HEK293 (cell line): ENCODE measurements at regions not wholly inside any gene's neighbourhood (a gene's known extent, or its start where the extent isn't known, plus 50 kb on each side); places are given as distances from the start of the nearest gene placed in this dataset.

Source experiments
- CTCF ChIA-PET: fragments of 350-600 bp; formaldehyde crosslinking; extraction: SDS; loops from one replicate; lab custom pipeline; 2021; ENCODE audit warnings: antibody characterized with exemption; lab: Yijun Ruan, JAX
- POLR2A ChIA-PET: fragments of 300-600 bp; formaldehyde crosslinking; extraction: SDS; loops from one replicate; lab custom pipeline; 2020; ENCODE audit warnings: antibody characterized with exemption, inconsistent platforms; lab: Yijun Ruan, JAX
- H3K27ac ChIP-seq: fragments of 200-500 bp; sonication (Bioruptor generic); 2 replicates; pipeline ENCODE4 v1.5.1; 2014; ENCODE audit warnings: low read depth, low read length, control low read depth, inconsistent platforms; ENCODE audit errors: extremely low read depth
- H3K36me3 ChIP-seq, 2 experiments: fragments of 200-500 bp in 1 of 2; sonication (Bioruptor generic) in 1 of 2; 1 replicate in 1 of 2; 2 replicates in 1 of 2; pipeline ENCODE4 v1.5.1; 2014 to 2017; ENCODE audit warnings: inconsistent platforms in 2 of 2, low read length in 2 of 2; ENCODE audit not compliant: control insufficient read depth in 2 of 2, insufficient read depth in 1 of 2
- H3K4me1 ChIP-seq: fragments of 200-500 bp; sonication (Bioruptor generic); 2 replicates; pipeline ENCODE4 v1.5.1; 2014; ENCODE audit warnings: mild to moderate bottlenecking, low read length, inconsistent platforms; ENCODE audit not compliant: control insufficient read depth, insufficient read depth
- H3K4me3 ChIP-seq: 2 replicates; pipeline ENCODE4 v1.5.1; 2011; ENCODE audit warnings: low read depth, mild to moderate bottlenecking, control low read depth, low read length, moderate library complexity
- H3K9me3 ChIP-seq: fragments of 200-500 bp; sonication (Bioruptor generic); 2 replicates; pipeline ENCODE4 v1.5.1; 2014; ENCODE audit warnings: low read depth, low read length, inconsistent platforms; ENCODE audit not compliant: control insufficient read depth, insufficient read depth
- GLIS2 ChIP-seq: fragments of 450-650 bp; formaldehyde crosslinking; IDR thresholded peaks from 2 replicates; pipeline ENCODE4 v1.5.1; 2016; ENCODE audit warnings: missing biosample characterization, missing genetic modification characterization
- IKZF3 ChIP-seq: fragments of 450-650 bp; IDR thresholded peaks from 2 replicates; pipeline ENCODE4 v1.5.0; 2018; ENCODE audit warnings: missing biosample characterization, mild to moderate bottlenecking, missing genetic modification characterization, moderate library complexity
- KLF7 ChIP-seq: fragments of 450-650 bp; formaldehyde crosslinking; IDR thresholded peaks from 2 replicates; pipeline ENCODE4 v1.5.1; 2016; ENCODE audit warnings: missing biosample characterization, missing genetic modification characterization, borderline replicate concordance
- RBAK ChIP-seq: fragments of 450-650 bp; formaldehyde crosslinking; IDR thresholded peaks from 2 replicates; pipeline ENCODE4 v1.5.1; 2016; ENCODE audit warnings: missing biosample characterization, missing genetic modification characterization
- SCRT1 ChIP-seq: fragments of 450-650 bp; formaldehyde crosslinking; IDR thresholded peaks from 2 replicates; pipeline ENCODE4 v1.5.1; 2016; ENCODE audit warnings: missing biosample characterization, missing genetic modification characterization, borderline replicate concordance
- SETDB1 ChIP-seq: IDR thresholded peaks from one replicate; pipeline ENCODE4 v1.6.1; 2017; ENCODE audit warnings: mild to moderate bottlenecking, low read length, moderate library complexity, mixed read lengths; ENCODE audit not compliant: insufficient read length
- SP7 ChIP-seq: fragments of 450-650 bp; formaldehyde crosslinking; IDR thresholded peaks from 2 replicates; pipeline ENCODE4 v1.5.1; 2016; ENCODE audit warnings: missing biosample characterization, missing genetic modification characterization
- YY1 ChIP-seq: fragments of 450-650 bp; formaldehyde crosslinking; IDR thresholded peaks from 2 replicates; pipeline ENCODE4 v1.5.1; 2018; ENCODE audit warnings: missing biosample characterization, missing genetic modification characterization
- ZFP37 ChIP-seq: fragments of 450-650 bp; formaldehyde crosslinking; IDR thresholded peaks from 2 replicates; pipeline ENCODE4 v1.5.1; 2016; ENCODE audit warnings: missing biosample characterization, missing genetic modification characterization
- ZFP41 ChIP-seq: fragments of 450-650 bp; formaldehyde crosslinking; IDR thresholded peaks from 2 replicates; pipeline ENCODE4 v1.5.1; 2016; ENCODE audit warnings: missing biosample characterization, missing genetic modification characterization, borderline replicate concordance
- ZNF112 ChIP-seq: fragments of 450-650 bp; formaldehyde crosslinking; IDR thresholded peaks from 2 replicates; pipeline ENCODE4 v1.5.0; 2017; ENCODE audit warnings: missing biosample characterization, missing genetic modification characterization
- ZNF133 ChIP-seq: fragments of 450-650 bp; formaldehyde crosslinking; IDR thresholded peaks from 2 replicates; pipeline ENCODE4 v1.5.1; 2016; ENCODE audit warnings: missing biosample characterization, missing genetic modification characterization
- ZNF184 ChIP-seq: fragments of 450-650 bp; IDR thresholded peaks from 2 replicates; pipeline ENCODE4 v1.5.1; 2018; ENCODE audit warnings: missing biosample characterization, mild to moderate bottlenecking, missing genetic modification characterization
- ZNF24 ChIP-seq: fragments of 450-650 bp; formaldehyde crosslinking; IDR thresholded peaks from 2 replicates; pipeline ENCODE4 v1.5.1; 2016; ENCODE audit warnings: missing biosample characterization, missing genetic modification characterization
- ZNF266 ChIP-seq: fragments of 450-650 bp; formaldehyde crosslinking; IDR thresholded peaks from 2 replicates; pipeline ENCODE4 v1.5.1; 2016; ENCODE audit warnings: missing biosample characterization, missing genetic modification characterization, low read depth
- ZNF350 ChIP-seq: fragments of 450-650 bp; formaldehyde crosslinking; IDR thresholded peaks from 2 replicates; pipeline ENCODE4 v1.5.0; 2017; ENCODE audit warnings: missing biosample characterization, mild to moderate bottlenecking, missing genetic modification characterization
- ZNF416 ChIP-seq: fragments of 450-650 bp; formaldehyde crosslinking; IDR thresholded peaks from 2 replicates; pipeline ENCODE4 v1.5.1; 2016; ENCODE audit warnings: missing biosample characterization, missing genetic modification characterization
- ZNF473 ChIP-seq: fragments of 450-650 bp; formaldehyde crosslinking; IDR thresholded peaks from 2 replicates; pipeline ENCODE4 v1.5.1; 2017; ENCODE audit warnings: missing biosample characterization, missing genetic modification characterization
- ZNF561 ChIP-seq: fragments of 450-650 bp; IDR thresholded peaks from 2 replicates; pipeline ENCODE4 v1.5.1; 2018; ENCODE audit warnings: missing biosample characterization, missing genetic modification characterization, borderline replicate concordance
- ZNF654 ChIP-seq: fragments of 450-650 bp; formaldehyde crosslinking; IDR thresholded peaks from 2 replicates; pipeline ENCODE4 v1.5.1; 2016; ENCODE audit warnings: low read depth, missing biosample characterization, missing genetic modification characterization
- ZNF660 ChIP-seq: fragments of 450-650 bp; IDR thresholded peaks from 2 replicates; pipeline ENCODE4 v1.5.1; 2018; ENCODE audit warnings: missing biosample characterization, mild to moderate bottlenecking, missing genetic modification characterization
- ZNF76 ChIP-seq: fragments of 450-650 bp; formaldehyde crosslinking; IDR thresholded peaks from 2 replicates; pipeline ENCODE4; 2016; ENCODE audit warnings: low read depth, missing biosample characterization, missing genetic modification characterization, borderline replicate concordance
- ZSCAN30 ChIP-seq: fragments of 450-650 bp; IDR thresholded peaks from 2 replicates; pipeline ENCODE4 v1.5.1; 2018; ENCODE audit warnings: missing biosample characterization, mild to moderate bottlenecking, missing genetic modification characterization, moderate library complexity
- TF ChIP-seq, protein P1 (sequence below): fragments of 450-650 bp; formaldehyde crosslinking; IDR thresholded peaks from 2 replicates; pipeline ENCODE4 v1.5.1; 2016; ENCODE audit warnings: missing biosample characterization, missing genetic modification characterization
- TF ChIP-seq, protein P2 (sequence below): fragments of 450-650 bp; formaldehyde crosslinking; IDR thresholded peaks from 2 replicates; pipeline ENCODE4 v1.5.1; 2016; ENCODE audit warnings: missing biosample characterization, missing genetic modification characterization
- TF ChIP-seq, protein P3 (sequence below): fragments of 450-650 bp; formaldehyde crosslinking; IDR thresholded peaks from 2 replicates; pipeline ENCODE4 v1.5.1; 2016; ENCODE audit warnings: missing biosample characterization, missing genetic modification characterization
- TF ChIP-seq, protein P4 (sequence below): fragments of 450-650 bp; formaldehyde crosslinking; IDR thresholded peaks from 2 replicates; pipeline ENCODE4 v1.5.1; 2016; ENCODE audit warnings: missing biosample characterization, missing genetic modification characterization

DNA sequence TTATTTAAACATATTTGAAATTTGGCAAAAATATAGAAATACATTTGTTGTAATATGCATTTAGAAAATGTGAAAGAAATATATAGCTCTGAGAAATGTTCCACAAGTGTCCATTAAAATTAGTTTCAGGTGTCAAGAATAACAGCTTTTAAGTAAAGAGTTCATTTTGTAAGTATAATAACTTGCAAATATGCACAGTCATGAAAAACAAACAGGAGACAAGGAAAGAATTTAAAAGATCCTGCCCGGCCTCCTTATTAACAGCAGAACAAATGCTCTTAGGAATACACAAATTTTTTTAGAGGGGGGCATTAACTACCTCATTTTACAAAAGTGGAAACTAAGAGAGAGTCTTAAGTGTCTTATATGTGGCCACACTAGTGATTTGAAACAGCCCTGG is 77.7 kb upstream of the DBX2 start:
- H3K9me3 ChIP-seq, result no peaks in the 10 kb centered on the region
- no peak overlapping the region for H3K27ac ChIP-seq
- H3K4me1 ChIP-seq, result no peaks in the 10 kb centered on the region
- TF ChIP-seq ZNF24 (tag by site-specific recombination) (no peak), SP7 (no peak), GLIS2 (tag by site-specific recombination) (no peak), ZNF416 (tag by site-specific recombination) (no peak), SETDB1 (no peak), ZSCAN30 (no peak), ZNF112 (tag by site-specific recombination) (no peak), ZFP37 (tag by site-specific recombination) (no peak), SCRT1 (tag by site-specific recombination) (no peak), ZNF76 (tag by site-specific recombination) (no peak), KLF7 (tag by site-specific recombination) (no peak), ZNF473 (tag by site-specific recombination) (no peak)
- TF ChIP-seq, protein P1, sequence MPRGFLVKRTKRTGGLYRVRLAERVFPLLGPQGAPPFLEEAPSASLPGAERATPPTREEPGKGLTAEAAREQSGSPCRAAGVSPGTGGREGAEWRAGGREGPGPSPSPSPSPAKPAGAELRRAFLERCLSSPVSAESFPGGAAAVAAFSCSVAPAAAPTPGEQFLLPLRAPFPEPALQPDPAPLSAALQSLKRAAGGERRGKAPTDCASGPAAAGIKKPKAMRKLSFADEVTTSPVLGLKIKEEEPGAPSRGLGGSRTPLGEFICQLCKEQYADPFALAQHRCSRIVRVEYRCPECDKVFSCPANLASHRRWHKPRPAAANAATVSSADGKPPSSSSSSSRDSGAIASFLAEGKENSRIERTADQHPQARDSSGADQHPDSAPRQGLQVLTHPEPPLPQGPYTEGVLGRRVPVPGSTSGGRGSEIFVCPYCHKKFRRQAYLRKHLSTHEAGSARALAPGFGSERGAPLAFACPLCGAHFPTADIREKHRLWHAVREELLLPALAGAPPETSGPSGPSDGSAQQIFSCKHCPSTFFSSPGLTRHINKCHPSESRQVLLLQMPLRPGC (tag by site-specific recombination), result no peak
- H3K36me3 ChIP-seq, result no peaks in the 10 kb centered on the region
- ChIA-PET POLR2A (interaction anchor here (0.7 kb wide), 1 partner anchor 260 kb away, joined by 4 read pairs; no protein-coding TSS in a partner anchor), CTCF (interaction anchor here (0.6 to 1.8 kb wide), 3 partner anchors 11 to 180 kb away, joined by 3 to 4 read pairs (median 3); no protein-coding TSS in a partner anchor)
- no peak overlapping the region for H3K4me3 ChIP-seq

DNA sequence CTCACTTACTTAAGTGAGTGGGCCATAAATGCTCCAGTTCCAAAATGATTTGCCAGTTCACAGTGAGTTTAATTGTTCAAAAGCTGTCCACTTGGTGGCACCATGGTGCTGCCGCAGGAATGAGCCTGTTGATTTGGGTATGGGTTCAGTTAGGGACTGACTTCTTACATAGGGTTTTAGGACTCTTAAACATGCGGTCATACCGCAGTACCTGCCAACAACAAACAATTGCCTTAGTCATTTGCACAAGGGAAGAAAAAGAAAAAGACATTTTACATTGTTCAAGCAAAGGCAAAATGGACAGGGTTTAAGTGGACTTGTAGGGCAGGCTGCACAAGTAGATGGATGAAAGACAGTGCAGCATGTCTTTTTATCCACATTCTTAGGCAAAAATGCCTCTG is 80.0 kb upstream of the DBX2 start:
- no peak overlapping the region for H3K4me3 ChIP-seq
- CTCF ChIA-PET, result interaction anchor here (0.7 to 1.6 kb wide), 3 partner anchors 139 to 258 kb away, joined by 4 read pairs; no protein-coding TSS in a partner anchor
- no peaks in the 10 kb centered on the region for H3K4me1 ChIP-seq
- H3K27ac ChIP-seq, result no peak overlapping the region
- no peaks in the 10 kb centered on the region for H3K9me3 ChIP-seq
- no peaks in the 10 kb centered on the region for H3K36me3 ChIP-seq
- POLR2A ChIA-PET, result no interaction called here
- TF ChIP-seq ZNF184 (tag by site-specific recombination) (no peak), RBAK (tag by site-specific recombination) (no peak), YY1 (tag by site-specific recombination) (no peak), ZNF660 (tag by site-specific recombination) (0 out of 2 replicates have a peak, but pooled peaks have one; percentile 29), ZNF561 (tag by site-specific recombination) (no peak), ZNF133 (tag by site-specific recombination) (no peak), ZNF654 (peak; percentile 93), ZNF266 (no peak), ZNF350 (tag by site-specific recombination) (no peak), IKZF3 (tag by site-specific recombination) (no peak), ZFP41 (tag by site-specific recombination) (no peak)
- TF ChIP-seq, protein P2, sequence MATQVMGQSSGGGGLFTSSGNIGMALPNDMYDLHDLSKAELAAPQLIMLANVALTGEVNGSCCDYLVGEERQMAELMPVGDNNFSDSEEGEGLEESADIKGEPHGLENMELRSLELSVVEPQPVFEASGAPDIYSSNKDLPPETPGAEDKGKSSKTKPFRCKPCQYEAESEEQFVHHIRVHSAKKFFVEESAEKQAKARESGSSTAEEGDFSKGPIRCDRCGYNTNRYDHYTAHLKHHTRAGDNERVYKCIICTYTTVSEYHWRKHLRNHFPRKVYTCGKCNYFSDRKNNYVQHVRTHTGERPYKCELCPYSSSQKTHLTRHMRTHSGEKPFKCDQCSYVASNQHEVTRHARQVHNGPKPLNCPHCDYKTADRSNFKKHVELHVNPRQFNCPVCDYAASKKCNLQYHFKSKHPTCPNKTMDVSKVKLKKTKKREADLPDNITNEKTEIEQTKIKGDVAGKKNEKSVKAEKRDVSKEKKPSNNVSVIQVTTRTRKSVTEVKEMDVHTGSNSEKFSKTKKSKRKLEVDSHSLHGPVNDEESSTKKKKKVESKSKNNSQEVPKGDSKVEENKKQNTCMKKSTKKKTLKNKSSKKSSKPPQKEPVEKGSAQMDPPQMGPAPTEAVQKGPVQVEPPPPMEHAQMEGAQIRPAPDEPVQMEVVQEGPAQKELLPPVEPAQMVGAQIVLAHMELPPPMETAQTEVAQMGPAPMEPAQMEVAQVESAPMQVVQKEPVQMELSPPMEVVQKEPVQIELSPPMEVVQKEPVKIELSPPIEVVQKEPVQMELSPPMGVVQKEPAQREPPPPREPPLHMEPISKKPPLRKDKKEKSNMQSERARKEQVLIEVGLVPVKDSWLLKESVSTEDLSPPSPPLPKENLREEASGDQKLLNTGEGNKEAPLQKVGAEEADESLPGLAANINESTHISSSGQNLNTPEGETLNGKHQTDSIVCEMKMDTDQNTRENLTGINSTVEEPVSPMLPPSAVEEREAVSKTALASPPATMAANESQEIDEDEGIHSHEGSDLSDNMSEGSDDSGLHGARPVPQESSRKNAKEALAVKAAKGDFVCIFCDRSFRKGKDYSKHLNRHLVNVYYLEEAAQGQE (tag by site-specific recombination), result no peak
- TF ChIP-seq, protein P3, sequence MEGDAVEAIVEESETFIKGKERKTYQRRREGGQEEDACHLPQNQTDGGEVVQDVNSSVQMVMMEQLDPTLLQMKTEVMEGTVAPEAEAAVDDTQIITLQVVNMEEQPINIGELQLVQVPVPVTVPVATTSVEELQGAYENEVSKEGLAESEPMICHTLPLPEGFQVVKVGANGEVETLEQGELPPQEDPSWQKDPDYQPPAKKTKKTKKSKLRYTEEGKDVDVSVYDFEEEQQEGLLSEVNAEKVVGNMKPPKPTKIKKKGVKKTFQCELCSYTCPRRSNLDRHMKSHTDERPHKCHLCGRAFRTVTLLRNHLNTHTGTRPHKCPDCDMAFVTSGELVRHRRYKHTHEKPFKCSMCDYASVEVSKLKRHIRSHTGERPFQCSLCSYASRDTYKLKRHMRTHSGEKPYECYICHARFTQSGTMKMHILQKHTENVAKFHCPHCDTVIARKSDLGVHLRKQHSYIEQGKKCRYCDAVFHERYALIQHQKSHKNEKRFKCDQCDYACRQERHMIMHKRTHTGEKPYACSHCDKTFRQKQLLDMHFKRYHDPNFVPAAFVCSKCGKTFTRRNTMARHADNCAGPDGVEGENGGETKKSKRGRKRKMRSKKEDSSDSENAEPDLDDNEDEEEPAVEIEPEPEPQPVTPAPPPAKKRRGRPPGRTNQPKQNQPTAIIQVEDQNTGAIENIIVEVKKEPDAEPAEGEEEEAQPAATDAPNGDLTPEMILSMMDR, result peak; percentile 60; the same call in 1 of the 2 replicates
- TF ChIP-seq, protein P4, sequence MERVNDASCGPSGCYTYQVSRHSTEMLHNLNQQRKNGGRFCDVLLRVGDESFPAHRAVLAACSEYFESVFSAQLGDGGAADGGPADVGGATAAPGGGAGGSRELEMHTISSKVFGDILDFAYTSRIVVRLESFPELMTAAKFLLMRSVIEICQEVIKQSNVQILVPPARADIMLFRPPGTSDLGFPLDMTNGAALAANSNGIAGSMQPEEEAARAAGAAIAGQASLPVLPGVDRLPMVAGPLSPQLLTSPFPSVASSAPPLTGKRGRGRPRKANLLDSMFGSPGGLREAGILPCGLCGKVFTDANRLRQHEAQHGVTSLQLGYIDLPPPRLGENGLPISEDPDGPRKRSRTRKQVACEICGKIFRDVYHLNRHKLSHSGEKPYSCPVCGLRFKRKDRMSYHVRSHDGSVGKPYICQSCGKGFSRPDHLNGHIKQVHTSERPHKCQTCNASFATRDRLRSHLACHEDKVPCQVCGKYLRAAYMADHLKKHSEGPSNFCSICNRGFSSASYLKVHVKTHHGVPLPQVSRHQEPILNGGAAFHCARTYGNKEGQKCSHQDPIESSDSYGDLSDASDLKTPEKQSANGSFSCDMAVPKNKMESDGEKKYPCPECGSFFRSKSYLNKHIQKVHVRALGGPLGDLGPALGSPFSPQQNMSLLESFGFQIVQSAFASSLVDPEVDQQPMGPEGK, result no peak
